ENCODE measurements at regions not wholly inside any gene's neighbourhood (a gene's known extent, or its start where the extent isn't known, plus 50 kb on each side); places are given as distances from the start of the nearest gene placed in this dataset.

- Histone ChIP-seq H3K79me2 (ENCODE audit: insufficient read depth, low read length) (no peaks in the 10 kb centered on the region), H3K4me1 (ENCODE audit: insufficient read depth, low read length, severe bottlenecking) (peaks cover 41% of the 10 kb centered on the region), H3F3A (ENCODE audit: insufficient read depth, low read length) (no peaks in the 10 kb centered on the region), H3K27me3 (ENCODE audit: insufficient read depth, low read length) (no peaks in the 10 kb centered on the region), H3K9me3 (ENCODE audit: low read length) (peaks cover 4% of the 10 kb centered on the region), H2AFZ (ENCODE audit: low read length) (peak overlapping the region; percentile 91; the same call in 1 of the 2 replicates), H3K36me3 (ENCODE audit: insufficient read depth, low read length) (peaks cover 5% of the 10 kb centered on the region), H3K9ac (ENCODE audit: low read length) (peak overlapping the region; percentile 34; the same call in 1 of the 2 replicates), H3K4me3 (ENCODE audit: low read depth, low read length, poor library complexity, severe bottlenecking) (no peak overlapping the region), H3K9me2 (ENCODE audit: low read depth, low read length) (no peaks in the 10 kb centered on the region), H3K4me2 (ENCODE audit: low read length) (peak overlapping the region; percentile 38), H3K27ac (ENCODE audit: low read depth, low read length, poor library complexity, severe bottlenecking) (peak overlapping the region; percentile 70), H4K20me1 (ENCODE audit: insufficient read depth, low read length) (no peaks in the 10 kb centered on the region)
- TF ChIP-seq EZH2 (IDR thresholded peaks at IDR 0.05; ENCODE audit: borderline replicate concordance, low read length): no peak
- no peak for TF ChIP-seq CTCF (IDR thresholded peaks at IDR 0.05; ENCODE audit: low read length)
Observed at GRCh38 chr2:196224756-196225155, 53.4 kb upstream of the STK17B start.

- peak overlapping the region; percentile 34; the same call in 1 of the 2 replicates for H3K9ac ChIP-seq (ENCODE audit: low read length)
- H3K27ac ChIP-seq (ENCODE audit: low read depth, low read length, poor library complexity, severe bottlenecking): peak overlapping the region; percentile 70
- H3K79me2 ChIP-seq (ENCODE audit: insufficient read depth, low read length): no peaks in the 10 kb centered on the region
Observed at GRCh38 chr2:196225213-196225612, 53.8 kb upstream of the STK17B start.

GRCh38 chr2:196226058-196226706 is 54.8 kb upstream of the STK17B start:
- Histone ChIP-seq H3K4me1 (ENCODE audit: insufficient read depth, low read length, severe bottlenecking) (peaks cover 32% of the 10 kb centered on the region), H3K36me3 (ENCODE audit: insufficient read depth, low read length) (peaks cover 5% of the 10 kb centered on the region), H3K4me3 (ENCODE audit: low read depth, low read length, poor library complexity, severe bottlenecking) (no peak overlapping the region), H3K9me3 (ENCODE audit: low read length) (peaks cover 4% of the 10 kb centered on the region), H3K4me2 (ENCODE audit: low read length) (no peak overlapping the region), H3K27me3 (ENCODE audit: insufficient read depth, low read length) (no peaks in the 10 kb centered on the region), H2AFZ (ENCODE audit: low read length) (no peak overlapping the region), H3K9ac (ENCODE audit: low read length) (no peak overlapping the region), H3F3A (ENCODE audit: insufficient read depth, low read length) (no peaks in the 10 kb centered on the region), H4K20me1 (ENCODE audit: insufficient read depth, low read length) (no peaks in the 10 kb centered on the region), H3K9me2 (ENCODE audit: low read depth, low read length) (no peaks in the 10 kb centered on the region), H3K27ac (ENCODE audit: low read depth, low read length, poor library complexity, severe bottlenecking) (no peak overlapping the region), H3K79me2 (ENCODE audit: insufficient read depth, low read length) (no peaks in the 10 kb centered on the region)
- TF ChIP-seq CTCF (IDR thresholded peaks at IDR 0.05; ENCODE audit: low read length) (no peak), EZH2 (IDR thresholded peaks at IDR 0.05; ENCODE audit: borderline replicate concordance, low read length) (no peak)

More at GRCh38 chr2:196225213-196225612, 53.8 kb upstream of the STK17B start:
- Histone ChIP-seq H3F3A (ENCODE audit: insufficient read depth, low read length) (no peaks in the 10 kb centered on the region), H3K4me3 (ENCODE audit: low read depth, low read length, poor library complexity, severe bottlenecking) (no peak overlapping the region), H3K9me3 (ENCODE audit: low read length) (peaks cover 4% of the 10 kb centered on the region), H3K36me3 (ENCODE audit: insufficient read depth, low read length) (peaks cover 5% of the 10 kb centered on the region), H3K9me2 (ENCODE audit: low read depth, low read length) (no peaks in the 10 kb centered on the region), H4K20me1 (ENCODE audit: insufficient read depth, low read length) (no peaks in the 10 kb centered on the region), H3K27me3 (ENCODE audit: insufficient read depth, low read length) (no peaks in the 10 kb centered on the region), H2AFZ (ENCODE audit: low read length) (peak overlapping the region; percentile 91; the same call in 1 of the 2 replicates), H3K4me1 (ENCODE audit: insufficient read depth, low read length, severe bottlenecking) (peaks cover 37% of the 10 kb centered on the region), H3K4me2 (ENCODE audit: low read length) (peak overlapping the region; percentile 38)
- TF ChIP-seq EZH2 (IDR thresholded peaks at IDR 0.05; ENCODE audit: borderline replicate concordance, low read length) (no peak), CTCF (IDR thresholded peaks at IDR 0.05; ENCODE audit: low read length) (no peak)

Data from OCI-LY1 (cell line).